NCI-H748 (cell line): ENCODE measurements at regions not wholly inside any gene's neighbourhood (a gene's known extent, or its start where the extent isn't known, plus 50 kb on each side); places are given as distances from the start of the nearest gene placed in this dataset.

ENCODE experiments used
- DNase-seq: peaks from one replicate; lab custom pipeline; 2025; ENCODE audit not compliant: unreplicated experiment; lab: John Stamatoyannopoulos, UW

DNA sequence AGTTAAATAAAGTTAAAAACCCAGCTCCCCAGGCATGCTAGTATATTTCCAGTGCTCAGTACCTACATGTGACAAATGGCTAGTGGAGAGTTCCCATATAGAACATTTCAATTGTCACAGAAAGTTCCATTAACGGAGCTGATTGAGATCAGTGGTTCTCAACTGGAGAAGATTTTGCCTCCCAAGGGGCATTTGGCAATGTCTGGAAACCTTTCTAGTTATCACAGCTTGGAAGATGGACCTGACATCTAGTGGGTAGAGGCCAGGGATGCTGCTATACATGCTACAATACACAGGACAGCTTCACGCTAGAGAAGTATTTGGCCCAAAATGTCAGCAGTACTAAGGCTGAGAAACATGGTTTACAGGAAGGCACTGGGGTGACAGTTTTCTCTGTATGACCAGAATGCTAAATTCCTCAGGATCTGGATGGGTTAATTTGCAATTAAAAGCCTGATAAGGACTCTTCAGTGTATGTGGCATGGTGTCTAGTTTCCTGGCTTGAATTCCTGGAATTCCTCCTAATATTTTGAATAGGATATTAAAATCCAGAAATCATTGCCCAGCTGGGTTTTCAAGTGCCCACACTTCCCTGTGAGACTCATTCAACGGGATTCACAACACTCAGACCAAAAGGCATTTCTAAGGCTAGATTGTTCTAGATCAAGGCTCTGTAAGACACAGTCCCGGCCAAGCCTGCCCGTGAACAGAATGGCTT is 84.7 kb upstream of the SALL4 start:
- DNase-seq, result no peak

GRCh38 chr20:51886341-51886740 is 84.0 kb upstream of the SALL4 start:
- DNase-seq, result no peak

GRCh38 chr20:51884561-51884960 is 82.2 kb upstream of the SALL4 start:
- no peak for DNase-seq

DNA sequence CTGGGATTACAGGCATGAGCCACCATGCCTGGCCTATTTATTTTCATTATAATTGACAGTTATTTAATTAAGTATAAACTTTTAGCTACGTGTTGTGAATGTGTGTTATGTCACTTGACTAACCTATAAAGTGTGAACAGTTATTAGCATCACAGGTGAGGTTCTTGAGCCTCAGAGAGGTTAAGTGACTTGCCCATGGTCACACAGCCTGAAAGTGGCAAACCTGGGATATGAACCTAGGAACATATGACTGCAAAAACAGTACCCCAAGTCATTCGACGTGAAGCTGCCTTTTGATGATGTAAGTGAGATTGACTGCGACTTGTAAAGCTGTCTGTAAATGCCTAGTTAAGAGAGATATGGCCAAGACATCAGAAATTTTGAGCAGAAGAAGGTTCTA is 77.9 kb upstream of the SALL4 start:
- DNase-seq, result no peak

DNA sequence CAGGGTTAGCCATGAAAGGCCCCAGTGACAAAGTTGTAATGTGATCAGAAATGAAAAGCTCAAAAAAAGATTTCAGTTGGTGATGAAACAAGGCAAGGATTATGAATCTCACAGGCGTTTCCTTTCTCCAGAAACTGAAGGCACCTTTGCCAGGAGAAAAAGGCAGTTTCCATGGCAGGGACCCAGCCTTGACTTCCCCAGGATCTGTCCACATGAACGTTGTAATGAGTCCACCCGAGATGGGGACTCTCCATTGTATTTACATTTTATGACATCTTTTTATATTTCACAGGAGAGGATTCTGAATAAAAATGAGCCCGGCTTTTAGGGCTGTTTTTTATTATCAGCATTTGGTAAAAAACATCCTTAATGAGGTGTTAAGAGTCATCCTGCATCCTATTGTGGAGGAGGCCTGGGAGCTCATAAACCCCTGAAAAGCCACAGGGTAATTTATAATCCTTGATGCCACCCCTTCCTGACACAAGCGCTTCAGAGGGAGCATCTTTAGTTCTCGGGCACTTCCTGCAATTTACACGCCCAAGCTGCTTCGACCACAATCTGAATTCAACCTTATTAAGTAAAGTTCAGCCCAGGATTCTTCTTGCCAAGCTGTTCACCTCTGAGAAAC is 74.1 kb upstream of the SALL4 start:
- DNase-seq, result no peak

DNA sequence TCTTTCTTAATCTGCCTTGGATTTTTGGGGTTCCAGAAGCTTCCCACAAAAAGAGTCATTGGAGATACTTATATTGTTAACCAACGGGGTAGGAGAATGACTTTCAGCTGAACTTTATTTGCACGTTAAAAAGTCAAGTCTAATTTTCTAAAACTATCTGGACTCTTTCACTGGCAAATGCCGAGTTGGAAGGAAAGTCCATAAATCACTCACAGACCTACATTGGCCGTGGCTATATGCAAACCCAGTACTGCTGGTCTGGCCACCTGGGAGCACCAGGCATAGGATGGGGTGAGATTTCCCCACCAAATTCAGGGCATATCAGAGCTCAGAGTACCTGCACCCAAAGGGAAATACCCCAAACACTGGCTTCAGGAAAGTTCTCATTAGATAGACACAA is 71.3 kb upstream of the SALL4 start:
- no peak for DNase-seq

GRCh38 chr20:51871943-51872342 is 69.6 kb upstream of the SALL4 start:
- peak; percentile 2 for DNase-seq

DNA sequence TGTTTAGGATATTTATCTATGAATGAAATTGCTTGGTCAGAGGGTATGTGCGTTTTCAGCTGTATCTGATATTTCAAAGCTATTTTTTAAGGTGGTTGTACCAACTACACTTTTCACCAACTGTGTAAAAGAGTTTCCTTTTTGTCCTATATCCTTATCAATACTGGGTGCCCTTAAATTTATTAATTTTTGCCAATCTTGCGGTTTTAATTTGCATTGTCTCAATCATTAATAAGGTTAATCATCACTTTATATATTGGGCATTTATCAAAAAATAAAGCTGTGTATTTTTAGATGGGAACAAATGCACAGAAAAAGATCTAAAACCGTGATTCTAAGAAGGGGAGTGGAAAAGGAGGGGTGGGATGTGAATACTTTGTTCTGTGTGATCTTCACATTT is 66.7 kb upstream of the SALL4 start:
- no peak for DNase-seq

DNA sequence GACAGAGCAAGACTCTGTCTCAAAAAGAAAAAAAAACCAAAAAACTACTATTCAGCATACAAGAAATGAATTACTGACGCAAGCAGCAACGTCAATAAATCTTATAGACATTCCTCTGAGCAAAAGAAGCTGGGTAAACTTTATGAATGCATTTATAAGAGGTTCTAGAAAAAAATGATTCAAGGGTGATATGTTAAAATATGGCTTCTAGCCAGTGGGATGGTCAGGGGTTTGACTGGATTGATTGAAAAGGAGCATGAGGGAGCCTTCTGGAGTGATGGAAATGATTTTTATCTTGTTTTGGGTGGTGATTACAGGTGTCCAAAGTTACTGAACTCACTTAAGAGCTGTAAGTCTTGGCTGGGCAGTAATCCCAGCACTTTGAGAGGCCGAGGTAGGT is 64.9 kb upstream of the SALL4 start:
- no peak for DNase-seq

GRCh38 chr20:51864967-51865366 is 62.6 kb upstream of the SALL4 start:
- DNase-seq, result no peak

- no peak for DNase-seq
Observed at GRCh38 chr20:51862796-51863195, 60.5 kb upstream of the SALL4 start.

- no peak for DNase-seq
Observed at GRCh38 chr20:51861726-51862466, 59.6 kb upstream of the SALL4 start.

DNA sequence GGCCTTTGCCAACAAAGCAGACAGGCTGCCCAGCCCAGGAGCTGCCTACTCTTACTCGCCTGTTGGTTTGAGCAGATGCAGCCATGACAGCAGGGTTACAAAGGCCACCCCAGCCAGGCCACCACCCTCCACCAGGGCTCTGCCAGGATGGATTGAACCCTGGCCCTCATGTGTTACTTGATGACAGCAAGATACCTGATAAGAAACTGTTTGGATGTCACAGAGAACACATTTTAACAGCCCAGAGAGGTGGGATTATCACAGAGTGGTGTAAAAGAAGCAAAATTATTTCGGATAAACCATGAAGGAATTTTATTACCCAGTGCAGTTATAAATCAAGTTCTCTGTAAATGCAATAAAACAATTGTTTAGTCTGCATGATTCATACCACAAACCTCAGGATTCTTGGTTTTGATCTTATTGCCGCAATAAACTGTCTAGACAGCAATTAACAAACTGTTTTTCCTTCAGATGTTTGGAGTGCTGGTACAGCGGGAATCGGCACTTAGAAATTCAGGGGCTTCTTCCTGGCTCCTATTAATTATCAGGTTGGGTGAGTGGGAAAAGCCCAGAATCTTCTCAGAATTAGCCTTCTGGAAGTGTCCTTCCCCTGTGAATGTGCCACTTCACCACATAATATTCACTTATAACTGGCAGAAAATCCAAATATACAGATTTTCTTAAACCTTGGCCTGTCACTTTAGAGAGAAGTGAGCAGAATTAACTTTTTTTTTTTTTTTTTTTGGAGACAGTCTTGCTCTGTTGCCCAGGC is 58.0 kb upstream of the SALL4 start:
- DNase-seq, result no peak

- DNase-seq, result no peak
Observed at GRCh38 chr20:51856432-51856831, 54.1 kb upstream of the SALL4 start.

GRCh38 chr20:51854921-51855320 is 52.6 kb upstream of the SALL4 start:
- DNase-seq, result no peak
